GM19463 (cell line): ENCODE measurements at regions not wholly inside any gene's neighbourhood (a gene's known extent, or its start where the extent isn't known, plus 50 kb on each side); places are given as distances from the start of the nearest gene placed in this dataset.

Experiments used
- ATAC-seq: cut with Tn5 transposase; IDR thresholded peaks from one replicate; pipeline ENCODE4 v1.9.1; 2021; ENCODE audit warnings: mild to moderate bottlenecking, moderate library complexity; ENCODE audit not compliant: unreplicated experiment

DNA sequence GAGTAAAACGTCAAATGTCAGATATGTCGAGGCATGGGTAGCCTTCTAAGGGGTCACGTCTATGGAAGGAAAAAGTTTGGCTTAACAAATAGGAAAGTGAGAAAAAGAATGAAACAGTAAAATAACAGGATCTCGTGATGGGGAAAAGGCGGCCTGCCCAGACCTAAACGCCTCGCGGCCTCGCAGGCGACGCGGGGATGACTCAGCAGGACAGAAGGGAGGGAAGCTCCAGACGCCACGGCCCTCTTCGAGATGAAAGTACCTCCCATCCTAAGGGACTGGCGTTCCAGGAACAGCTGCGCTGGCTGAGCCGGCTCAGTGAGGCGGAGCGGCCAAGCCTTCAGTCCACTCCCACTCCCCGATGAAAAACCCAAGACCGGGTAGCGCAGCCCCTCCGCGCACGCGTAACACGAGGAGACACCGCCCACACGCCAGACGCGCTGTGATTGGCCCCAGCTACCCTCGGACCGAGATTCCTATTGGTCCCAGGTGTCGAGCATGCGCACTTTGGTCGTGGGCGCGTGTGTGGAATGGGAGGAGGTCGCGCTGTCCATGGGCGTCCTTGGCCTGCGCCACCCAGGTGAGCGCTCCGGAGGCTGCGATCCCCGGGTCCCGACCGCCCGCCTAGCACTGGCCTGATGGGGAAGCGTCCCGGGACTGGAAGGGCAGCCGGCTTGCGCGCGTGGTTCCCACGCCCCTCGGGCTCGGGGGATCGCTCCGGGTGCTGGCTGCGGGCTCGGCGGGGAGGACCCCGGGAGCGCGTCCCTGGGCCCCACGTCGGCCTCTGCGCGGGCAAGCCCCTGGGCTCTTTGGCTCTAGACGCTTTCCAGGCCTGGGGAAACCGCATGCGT, 588.5 kb downstream of the MTRR start:
- ATAC-seq: no peak

GRCh38 chr5:8458038-8458383, 589.1 kb downstream of the MTRR start:
- ATAC-seq: no peak

DNA sequence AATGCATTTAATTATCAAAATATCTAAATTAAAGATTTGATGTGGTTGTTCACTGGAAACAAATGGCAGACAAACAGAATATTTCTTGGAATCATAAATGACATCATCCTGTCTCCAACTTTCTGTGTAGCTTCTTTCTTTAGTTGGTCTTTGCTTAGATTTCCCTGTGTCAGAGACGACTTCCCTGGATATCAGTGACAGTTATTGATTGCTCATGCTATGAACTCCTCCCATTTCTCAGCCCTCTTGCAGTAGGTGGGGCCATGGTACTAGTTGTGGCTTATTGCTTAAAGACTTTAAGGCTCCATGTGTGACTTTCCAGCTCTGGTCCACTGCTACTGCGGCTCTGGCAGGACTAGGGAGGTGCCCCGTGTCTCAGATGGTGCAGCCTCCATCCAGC, 592.6 kb downstream of the MTRR start:
- ATAC-seq: no peak

DNA sequence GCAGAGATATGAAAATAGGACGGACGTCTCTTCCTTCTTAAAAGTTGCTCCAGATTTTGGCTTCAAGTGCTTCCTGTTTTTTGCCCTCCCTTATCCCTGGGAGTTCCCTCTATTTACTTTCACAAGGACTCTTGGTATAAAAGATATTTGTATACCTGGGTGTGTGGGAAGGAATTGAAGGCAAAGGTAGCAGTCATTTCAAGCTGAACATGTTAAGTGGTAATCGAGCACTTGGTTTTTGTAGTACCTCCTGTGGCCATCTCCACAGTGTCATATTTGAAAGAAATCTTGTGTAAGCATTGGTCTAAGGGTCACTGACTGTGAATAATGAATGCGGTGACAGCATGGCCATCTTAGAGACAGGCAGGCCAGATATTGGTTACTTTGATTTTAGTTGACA, 593.6 kb downstream of the MTRR start:
- ATAC-seq: no peak

- no peak for ATAC-seq
Observed at GRCh38 chr5:8470489-8470888, 601.5 kb downstream of the MTRR start.

DNA sequence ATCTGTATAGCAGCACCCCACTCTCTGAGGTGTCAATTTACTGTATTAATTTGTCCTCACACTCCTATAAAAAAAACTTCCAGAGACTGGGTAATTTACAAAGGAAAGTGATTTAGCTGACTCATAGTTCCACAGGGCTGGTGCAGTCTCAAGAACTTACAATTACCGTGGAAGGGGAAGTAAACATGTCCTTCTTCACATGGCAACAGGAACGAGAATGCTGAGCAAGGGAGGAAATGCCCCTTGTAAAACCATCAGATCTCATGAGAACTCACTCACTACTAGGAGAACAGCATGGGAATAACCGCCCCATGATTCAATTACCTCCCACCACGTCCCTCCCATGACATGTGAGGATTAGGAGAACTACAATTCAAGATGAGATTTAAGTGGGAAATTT, 602.6 kb downstream of the MTRR start:
- ATAC-seq: no peak

GRCh38 chr5:8473016-8473415, 604.1 kb downstream of the MTRR start:
- ATAC-seq: no peak

DNA sequence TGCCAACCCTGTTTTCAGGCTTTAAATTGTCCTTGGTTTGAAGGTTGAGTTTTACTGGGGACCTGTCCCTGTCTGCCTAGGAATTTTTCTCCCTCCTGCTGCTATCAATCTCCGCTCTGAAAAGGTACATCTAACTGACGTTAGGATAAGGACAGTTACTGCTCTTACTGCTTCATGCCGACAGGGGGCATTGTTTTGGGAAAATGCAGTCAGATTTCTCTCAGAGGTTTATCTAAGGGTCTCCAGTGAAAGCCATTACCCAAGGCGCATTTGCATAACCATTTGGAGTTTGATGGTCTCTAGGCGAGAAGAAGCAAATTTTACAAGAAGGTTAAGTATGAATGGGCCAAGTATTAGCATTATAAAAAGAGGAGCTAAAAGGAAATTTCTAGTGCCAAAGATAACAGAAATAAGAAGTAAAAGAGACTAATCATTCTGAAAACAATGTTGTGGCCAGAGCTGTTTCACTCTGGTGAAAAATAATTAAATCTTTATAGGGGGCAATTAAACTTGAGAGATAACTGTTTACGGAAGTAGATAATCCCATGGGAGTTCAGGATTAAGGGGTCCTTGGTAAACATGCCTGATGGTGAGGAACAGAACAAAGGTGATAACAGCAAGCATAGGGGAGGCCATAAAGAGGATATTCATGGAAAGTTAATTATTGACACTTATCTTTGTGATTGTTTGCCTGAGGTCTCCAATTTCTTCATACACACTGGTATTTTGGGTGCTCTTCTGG, 605.0 kb downstream of the MTRR start:
- ATAC-seq: no peak

GRCh38 chr5:8474569-8474930, 605.6 kb downstream of the MTRR start:
- ATAC-seq: no peak

DNA sequence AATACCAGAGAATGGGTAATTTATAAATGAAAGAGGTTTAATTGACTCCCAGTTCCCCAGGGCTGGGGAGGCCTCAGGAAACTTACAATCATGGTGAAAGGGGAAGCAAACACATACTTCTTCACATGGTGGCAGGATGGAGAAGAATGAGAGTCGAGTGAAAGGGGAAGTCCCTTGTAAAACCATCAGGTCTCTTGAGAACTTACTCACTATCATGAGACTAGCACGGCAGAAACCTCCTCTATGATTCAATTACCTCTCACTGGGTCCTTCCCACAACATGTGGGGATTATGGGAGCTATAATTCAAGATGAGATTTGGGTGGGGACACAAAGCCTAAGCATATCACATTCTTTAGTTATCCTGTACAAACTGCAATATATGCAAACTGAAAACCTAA, 609.4 kb downstream of the MTRR start:
- ATAC-seq: no peak

DNA sequence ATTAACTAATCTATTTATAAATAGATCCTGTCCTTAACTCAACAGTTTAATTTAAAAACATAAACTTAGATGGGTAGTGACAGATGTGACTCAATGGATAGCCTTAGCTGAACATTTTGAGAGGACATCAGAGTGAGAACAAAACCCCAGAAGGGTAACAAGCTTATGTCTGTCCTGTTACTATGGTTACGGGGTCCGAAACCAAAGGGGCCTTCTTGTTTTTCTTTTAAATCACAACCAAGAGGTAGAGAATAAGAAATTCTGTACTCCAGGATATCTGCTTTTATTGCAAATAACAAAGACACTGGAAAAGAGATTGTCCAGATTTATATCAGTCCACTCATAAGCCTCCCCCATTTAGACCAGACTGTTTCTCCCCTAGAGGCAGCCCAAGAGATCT, 612.1 kb downstream of the MTRR start:
- ATAC-seq: no peak

- no peak for ATAC-seq
Observed at GRCh38 chr5:8491254-8491653, 622.3 kb downstream of the MTRR start.

- no peak for ATAC-seq
Observed at GRCh38 chr5:8493176-8493575, 624.2 kb downstream of the MTRR start.

GRCh38 chr5:8500426-8500825, 631.5 kb downstream of the MTRR start:
- no peak for ATAC-seq

DNA sequence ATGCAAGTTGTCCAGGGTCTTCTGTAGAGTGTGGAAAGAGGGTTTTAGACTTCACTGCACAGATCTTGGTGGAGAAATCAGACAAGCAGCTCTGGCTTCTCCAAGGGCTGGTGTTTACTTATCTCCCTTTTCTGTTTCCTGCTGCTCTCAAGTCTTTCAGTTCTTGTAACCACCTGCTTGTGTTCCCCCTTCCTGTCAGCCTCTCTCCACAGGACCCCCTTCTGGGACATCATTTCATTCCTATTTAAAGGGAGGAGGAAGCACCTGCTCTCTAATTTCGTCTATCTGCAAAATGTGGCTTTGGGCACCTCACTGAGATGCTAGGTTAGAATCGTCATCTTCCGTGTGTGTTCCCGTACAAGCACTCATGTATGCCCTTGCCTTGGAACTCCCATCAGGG, 636.2 kb downstream of the MTRR start:
- no peak for ATAC-seq

- ATAC-seq: no peak
Observed at GRCh38 chr5:8508231-8508630, 639.3 kb downstream of the MTRR start.

DNA sequence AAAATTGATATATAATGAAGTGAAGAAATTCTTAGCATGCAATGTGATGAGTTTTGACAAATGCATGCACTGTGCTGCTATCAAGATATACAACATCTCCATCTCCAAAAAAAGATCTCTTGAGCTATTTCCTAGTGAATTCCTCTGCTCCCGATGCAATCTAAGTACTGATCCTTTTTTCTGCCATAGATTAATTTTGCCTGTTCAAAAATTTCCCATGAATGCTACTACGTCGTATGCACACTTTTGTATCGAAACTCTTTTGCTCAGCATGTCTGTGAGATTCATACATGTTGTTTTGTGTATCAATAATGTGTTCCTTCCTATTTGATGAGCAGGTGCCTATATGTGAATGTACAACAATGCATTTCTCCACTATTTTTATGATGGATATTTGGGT, 647.4 kb downstream of the MTRR start:
- ATAC-seq: no peak

DNA sequence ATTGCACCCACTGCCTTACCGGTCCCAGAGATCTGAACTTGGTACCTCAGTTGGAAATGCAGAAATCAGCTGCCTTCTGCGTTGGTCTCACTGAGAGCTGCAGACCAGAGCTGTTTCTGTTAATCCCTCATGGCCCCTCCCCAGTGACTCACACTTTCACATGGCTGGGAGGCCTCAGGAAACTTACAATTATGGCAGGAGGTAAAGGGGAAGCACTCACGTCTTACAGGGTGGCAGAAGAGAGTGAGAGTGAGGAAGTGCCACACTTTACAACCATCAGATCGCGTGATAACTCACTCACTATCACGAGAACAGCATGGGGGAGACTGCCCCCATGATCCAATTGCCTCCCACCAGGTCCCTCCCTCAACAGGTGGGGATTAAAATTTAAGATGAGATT, 648.5 kb downstream of the MTRR start:
- ATAC-seq: no peak

DNA sequence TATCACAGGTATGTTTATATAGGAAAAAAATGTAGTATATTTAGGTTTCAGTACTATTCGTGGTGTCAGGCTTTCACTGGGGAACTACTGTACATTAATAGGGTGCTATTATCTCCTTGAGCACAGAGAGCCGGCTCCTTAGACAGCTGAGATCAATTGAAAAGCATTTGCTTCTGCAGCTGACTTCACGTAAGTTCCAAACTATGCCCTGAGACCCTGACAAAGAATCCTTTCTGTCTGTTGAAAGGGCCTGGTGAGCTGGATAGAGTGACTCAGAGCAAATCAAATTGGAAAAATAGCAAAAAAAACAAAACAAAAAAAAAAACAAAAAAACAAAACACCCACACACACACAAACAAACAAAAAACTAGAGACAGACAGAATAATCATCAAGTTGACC, 652.0 kb downstream of the MTRR start:
- ATAC-seq: no peak

DNA sequence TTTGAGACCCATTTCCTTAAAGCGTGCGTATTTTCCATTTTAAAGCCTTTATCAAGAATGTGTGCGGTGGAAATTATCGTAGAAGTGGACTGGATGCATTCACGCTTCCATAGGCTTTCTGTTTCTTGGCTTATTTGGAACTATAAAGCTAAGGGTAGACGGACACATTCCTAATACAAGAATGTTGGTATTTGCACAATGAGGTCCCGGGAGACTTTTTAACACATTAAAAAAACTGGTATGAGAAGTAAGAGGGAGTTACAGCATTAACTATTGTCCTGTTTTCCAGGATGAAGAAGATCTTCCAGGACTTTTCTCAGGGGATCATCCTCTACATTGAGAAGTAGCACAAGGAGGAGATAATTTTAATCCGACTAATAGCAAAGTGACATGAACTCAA, 653.0 kb downstream of the MTRR start:
- ATAC-seq: no peak

- no peak for ATAC-seq
Observed at GRCh38 chr5:8522646-8523045, 653.7 kb downstream of the MTRR start.

- no peak for ATAC-seq
Observed at GRCh38 chr5:8523501-8523900, 654.6 kb downstream of the MTRR start.

DNA sequence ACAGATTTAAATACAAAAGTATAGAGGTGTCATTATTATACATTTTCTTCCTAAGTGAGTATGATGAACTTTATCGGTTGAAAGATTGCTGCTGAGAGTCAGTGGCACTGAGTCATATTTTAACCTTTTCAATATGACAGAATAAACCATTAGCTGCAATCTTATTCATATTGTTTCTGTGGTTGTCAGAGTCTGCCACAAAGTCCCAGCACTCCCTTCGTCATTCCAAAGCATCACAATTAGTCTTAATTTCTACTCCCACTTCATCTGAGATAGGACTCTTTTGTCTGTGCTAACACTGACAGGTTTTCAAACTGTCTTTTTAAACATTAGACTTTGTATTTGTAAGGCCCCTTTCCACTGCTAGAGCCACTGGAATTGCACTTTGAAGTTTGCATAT, 656.9 kb downstream of the MTRR start:
- ATAC-seq: no peak
